HG03108 (cell line): ENCODE measurements at regions not wholly inside any gene's neighbourhood (a gene's known extent, or its start where the extent isn't known, plus 50 kb on each side); places are given as distances from the start of the nearest gene placed in this dataset.

ENCODE experiments used
- ATAC-seq: cut with Tn5 transposase; IDR thresholded peaks from one replicate; pipeline ENCODE4 v1.9.1; 2021; ENCODE audit warnings: moderate library complexity; ENCODE audit not compliant: unreplicated experiment

DNA sequence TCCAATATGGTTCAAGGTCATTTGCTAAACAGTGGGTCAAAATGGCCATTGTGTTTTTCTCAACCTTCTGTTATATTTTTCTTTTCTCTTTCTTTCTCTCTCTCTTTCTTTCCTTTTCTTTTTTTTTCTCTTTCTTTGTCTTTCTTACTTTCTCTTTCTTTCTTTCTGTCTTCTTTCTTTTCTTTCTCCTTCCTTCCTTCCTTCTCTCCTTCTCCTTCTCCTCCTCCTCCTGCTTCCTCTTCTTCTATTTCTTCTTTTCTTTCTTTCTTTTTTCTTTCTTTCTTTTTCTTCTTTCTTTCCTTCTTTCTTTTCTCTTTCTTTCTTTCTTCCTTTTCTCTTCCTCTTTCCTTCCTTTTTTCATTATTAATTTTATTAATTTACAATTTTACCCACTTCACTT lies 619.5 kb downstream of the IRX1 start:
- ATAC-seq = no peak

DNA sequence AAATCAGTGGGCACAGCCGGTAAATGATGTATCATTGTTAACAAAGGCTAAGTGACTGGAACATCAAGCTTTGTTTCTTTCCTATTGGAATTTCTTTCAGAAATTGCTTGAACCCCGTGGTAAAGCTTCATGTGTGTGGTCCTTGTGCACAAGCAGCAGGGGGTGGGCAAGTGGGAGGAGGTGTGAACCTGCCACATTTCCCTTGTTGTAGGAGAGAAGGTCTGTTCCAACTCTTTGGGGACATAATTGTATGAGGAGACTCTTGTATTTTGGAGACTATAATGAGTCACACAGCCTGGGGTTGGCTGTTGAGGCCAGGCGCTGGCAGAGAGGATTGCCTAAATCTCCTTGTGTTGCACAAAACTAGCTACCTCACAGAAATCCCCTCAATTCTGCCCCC lies 620.5 kb downstream of the IRX1 start:
- no peak for ATAC-seq

DNA sequence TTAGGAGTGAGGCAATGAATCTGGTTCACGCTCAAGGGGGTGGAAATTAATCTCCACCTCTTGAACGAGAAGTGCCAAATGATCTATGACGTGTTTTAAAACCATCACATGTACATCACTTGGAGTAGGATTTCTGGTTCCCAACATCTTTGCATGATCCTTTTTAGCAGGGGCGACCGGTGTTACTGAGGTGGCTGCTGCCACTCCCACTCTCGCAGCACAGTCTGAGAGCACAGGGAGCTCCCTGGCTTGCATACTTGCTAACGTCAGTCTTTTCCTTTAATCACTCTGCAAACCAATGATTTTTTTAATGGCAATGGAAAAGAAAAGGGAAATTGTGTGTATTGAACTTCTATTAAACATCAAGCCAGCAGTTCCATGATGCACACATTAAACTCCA lies 624.4 kb downstream of the IRX1 start:
- ATAC-seq = no peak

DNA sequence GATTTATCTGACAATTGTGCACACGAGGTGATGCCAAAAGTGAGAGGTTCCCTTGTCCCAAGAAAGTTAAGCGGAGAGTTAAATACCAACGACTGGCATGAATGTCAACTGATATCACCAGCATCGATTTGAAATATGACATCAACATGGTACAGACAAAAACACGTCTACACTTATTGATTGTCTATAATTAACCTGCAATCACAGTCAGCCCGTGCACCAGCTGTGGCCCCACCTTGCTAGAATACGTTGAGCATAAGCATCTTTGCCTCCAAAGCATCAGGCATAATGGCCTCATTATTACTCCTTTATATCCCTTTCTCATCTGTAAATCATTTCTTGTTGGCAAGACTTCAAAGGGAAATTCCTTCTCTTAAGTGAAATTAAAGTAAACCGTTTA lies 625.4 kb downstream of the IRX1 start:
- ATAC-seq = no peak

DNA sequence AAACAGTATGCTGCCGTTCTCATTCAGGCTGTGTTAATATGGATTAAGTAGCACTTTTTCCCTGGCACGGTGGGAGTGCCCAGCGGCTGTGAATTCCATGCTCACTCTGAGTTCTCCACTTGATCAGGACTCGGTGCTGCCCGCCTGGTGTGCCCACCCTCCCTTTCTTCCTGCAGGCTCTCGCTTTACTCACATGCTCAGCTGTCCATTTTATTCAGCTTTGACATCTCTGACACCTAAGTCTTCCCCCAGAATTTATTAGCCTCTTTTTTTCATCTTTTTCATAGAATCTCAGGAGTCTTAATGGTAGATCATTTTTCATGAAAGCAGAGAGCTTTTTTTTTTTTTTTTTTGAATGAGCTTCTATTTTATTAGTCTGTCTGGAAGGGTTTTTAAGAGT lies 626.5 kb downstream of the IRX1 start:
- ATAC-seq = no peak

DNA sequence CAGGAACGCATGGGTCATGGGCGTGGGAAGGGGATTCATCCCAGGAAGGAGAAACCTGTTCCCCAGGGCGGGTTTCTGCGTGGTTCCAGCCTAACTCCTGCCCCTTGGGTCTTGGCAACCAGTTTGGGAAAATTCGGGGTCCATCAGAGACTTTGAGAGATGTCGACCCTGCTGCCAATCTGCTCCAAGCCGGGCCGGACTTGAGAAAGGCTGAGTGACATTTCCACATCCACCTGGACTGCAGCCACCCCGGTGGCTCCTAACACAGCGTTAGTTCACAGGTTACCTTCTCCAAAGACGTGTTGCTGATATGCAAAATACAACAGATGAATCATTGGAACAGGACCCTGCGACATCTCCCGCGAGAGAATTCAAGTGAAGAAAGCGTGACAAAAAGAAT lies 627.2 kb downstream of the IRX1 start:
- ATAC-seq = no peak

DNA sequence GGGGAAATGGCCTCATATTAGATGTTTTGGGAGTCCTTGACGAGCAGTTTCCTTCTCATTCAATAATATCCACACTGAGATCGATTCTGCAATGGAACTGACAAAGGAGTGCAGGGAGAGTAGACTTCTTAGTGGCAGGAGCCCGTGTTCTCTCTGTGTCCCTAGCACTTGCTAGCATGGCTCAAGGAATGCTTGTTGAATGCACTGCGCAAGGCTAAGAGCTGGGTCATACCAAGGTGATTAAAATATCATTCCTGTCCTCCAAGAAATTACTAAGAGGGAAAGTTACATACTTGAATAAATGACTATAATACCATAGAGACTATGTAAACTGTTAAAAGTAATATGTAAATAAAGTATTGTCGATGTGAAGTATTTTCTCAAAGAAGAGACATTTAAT lies 630.1 kb downstream of the IRX1 start:
- ATAC-seq = no peak

DNA sequence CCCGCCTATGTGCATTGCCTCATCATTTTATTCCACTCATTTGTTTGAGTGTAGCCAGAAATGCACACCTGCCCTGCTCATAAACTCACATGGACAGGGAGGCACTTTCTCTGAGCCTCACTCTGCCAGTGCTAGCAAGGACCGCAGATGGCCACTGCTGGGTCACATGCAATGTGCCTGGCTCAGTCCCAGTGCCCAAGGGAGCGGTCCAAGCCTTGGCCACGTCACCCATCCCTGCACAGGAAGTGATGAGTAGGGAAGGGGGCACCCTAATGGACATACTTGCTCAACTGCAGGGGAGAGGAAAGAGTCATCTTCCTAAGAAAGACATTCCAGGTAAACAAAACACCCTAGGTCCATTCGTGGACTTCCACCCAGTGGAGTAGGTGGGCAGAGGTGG lies 630.9 kb downstream of the IRX1 start:
- no peak for ATAC-seq

DNA sequence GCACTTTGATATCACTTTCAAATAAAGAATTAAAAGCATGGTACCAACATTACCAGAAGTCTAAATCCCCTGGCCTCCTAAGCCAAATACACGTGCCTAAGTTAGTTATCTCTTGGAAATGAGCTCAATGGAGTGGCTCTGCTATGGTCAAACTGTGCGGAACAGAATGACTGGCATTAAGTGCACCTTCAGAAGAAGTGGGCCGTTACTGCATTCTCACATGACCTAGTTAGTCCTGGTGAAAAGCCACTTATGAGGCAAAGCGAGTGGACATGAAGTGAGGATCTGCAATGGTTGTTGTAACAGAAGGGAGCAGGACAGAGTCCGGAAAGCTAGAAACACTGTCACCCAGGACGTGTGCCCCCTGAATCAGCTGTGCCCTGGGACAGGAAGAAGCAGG lies 633.1 kb downstream of the IRX1 start:
- ATAC-seq = no peak

DNA sequence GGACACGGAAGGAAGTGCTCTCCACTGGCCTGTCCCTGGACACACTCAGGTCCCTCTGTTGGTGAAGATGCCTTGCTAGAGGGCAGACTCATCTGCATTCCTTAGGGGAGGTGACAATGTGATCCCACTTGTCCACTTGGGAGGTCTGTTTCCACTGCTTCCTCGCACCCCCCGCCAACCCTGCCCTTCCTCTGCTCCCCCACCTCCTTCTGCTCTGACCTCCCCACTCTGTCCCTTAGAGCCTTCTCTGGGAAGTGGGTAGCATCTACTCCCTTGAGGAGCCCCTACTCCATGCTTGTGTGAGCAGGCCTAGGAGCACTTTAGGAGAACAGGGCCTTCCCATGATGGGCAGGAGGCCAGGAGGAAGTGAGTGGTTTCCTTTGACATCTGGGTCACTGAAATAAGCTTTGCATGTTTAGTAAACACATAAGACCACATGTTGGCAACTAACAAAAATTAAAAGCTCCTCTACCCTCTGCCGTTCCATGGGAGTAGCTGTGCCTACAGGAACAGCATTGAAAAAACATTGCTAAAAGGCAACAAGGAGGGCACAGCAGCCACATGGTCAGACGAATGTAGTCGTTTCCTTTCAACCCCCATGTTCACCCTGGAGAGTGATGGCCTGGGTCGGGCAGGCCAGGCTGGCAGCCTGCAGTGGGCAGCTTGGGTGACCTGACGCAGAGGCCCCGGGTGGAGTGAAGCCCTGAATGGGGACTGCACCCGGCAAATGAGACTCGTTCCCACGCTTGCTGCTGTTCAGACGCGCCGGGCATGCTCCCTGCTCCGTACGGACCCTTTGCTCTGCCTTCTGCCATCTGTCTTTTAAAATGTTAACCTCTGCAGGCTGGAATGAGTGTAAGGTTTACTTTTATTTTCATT lies 634.0 kb downstream of the IRX1 start:
- ATAC-seq = no peak

DNA sequence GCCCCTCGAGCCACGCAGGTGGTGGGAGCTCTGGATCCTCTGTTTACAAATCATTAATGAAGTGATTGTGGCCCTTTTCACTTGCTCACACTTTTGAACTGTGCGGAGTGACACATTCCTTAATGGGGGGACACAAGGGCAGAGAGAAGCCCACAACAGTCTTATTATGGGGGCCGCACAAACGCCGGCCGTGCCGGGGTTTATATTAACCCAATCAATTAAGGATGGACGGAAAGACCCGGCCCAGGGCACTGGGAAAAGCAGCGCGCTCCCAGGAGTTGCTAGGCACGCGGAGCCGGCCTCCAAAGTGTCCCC lies 634.8 kb downstream of the IRX1 start:
- no peak for ATAC-seq

DNA sequence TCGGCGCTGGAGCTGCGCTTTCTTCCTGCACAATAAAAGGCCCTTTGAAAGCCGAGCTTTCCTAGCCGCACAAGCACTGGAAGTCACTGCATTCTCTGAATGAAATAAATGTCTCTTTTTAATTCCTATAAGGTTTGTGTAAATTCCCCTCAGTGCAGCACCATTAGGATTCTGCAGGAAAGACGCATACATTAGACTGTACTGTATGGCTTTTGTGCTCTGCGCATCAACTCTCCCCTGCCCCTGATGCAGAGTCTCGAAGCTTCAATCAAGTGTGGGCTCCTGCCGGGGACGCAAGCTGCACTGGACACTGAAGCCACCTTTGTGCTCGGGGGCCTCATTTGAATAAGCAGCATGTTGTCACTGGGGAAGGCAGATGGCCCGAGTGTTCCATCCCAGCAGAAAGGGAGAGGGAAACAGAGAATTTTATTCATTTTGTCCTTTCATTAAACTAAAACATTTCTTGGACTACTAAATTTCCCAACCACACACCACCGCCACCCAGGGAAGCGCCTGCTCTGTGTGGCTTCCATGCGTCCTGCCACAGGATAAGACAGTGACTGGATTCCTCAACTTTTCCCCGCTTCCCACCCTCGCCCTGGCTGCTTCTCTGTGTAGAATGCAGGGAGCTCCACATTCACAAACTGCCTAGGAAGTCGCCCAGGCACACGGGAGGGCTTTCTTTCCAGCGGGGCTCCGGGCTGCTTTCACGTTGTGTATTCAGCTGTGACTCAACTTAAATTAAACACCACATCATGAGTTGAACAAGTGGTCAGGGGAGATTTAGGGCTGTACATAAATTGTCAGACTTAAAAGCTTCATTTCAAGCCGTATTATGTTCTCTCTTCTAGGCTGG lies 635.4 kb downstream of the IRX1 start:
- ATAC-seq = no peak

DNA sequence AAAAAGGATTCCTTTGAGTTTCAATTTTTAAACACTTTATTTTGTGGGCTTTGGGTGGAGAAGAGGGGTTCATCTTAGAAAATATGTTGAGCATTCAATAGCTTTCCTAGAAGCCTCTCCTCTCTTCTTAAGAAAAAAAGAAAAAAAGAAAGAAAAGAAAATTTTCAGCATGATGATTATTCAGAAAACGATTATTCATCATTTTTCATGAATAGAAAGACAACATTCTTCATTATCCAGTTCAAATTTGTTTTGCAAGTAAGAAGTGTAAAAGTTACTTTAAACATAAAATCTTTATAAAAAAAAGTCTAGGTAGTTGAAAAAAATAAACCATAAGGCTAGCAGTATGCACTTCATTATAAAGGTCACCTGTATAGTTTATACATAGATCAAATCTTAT lies 636.5 kb downstream of the IRX1 start:
- no peak for ATAC-seq

DNA sequence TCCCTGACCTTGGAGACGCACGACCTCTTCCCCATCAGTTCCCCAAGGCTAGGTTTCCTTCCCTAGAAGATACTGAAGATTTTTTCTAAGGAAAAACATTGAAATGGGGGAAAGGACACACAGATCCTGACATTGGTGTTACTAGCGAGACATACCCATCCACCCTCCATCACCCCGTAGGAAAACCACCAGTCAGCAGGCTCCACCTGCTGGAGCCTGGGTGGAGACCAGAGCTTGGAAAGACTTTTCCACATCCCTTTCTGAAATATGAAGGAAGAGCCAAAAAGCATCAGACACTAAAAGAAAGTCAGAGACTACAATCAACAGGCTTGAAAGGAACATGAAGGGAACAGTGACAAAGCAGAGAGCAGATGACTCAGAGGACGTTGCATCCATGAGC lies 638.0 kb downstream of the IRX1 start:
- ATAC-seq = no peak

DNA sequence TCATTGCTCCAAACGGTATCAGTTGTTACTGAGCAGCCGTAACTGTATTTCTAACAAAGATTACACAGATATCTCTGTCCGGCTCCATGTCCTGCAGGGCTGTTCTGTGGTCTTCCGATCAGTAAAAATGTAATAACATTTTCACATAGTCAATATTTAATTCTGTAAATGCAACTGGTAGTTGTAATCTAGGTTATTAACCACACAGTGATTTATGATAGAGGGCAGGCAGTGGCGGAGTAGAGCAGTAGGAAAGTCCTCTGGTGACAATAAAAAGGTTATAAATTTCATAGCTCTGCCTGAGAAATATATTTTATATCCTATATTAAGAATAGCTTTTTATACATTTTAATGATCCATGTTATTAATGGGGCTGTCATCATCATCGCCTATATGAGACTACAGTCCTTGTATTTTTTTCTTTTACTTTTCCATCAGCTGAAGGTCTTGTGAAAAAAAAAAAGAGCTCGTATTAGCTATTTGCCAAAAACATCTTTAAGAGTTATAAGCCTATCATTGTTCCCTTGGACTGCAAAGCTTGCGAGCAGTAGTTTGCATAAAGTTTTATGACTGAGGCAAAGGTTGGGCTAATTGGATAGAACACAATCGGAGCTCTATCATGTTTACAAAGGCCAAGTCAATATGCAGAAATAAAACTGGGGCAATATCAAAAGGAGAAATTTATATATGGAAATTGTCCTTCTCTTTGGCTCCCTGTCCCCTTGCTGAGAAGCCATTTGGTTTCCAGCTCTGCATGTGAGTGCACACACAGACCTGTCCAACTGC lies 648.0 kb downstream of the IRX1 start:
- no peak for ATAC-seq

DNA sequence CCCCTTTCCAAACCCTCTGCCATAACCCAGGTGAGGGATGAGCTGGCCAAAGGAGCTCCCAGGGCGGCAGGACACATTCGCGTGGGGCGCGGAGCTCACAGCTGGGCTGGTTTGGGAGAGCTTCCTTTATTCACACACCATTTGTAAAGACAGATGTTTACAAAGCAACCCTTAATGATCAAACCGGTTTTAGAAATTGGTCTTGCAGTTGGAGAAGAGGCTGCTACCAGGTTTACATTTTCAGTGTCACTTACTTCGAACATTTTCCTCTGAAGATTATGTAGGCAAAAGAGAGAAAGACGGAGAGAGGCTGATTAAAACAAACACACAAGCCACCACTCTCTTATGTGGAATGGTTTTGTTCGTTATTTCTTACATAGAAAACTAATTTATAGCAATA lies 648.7 kb downstream of the IRX1 start:
- no peak for ATAC-seq

DNA sequence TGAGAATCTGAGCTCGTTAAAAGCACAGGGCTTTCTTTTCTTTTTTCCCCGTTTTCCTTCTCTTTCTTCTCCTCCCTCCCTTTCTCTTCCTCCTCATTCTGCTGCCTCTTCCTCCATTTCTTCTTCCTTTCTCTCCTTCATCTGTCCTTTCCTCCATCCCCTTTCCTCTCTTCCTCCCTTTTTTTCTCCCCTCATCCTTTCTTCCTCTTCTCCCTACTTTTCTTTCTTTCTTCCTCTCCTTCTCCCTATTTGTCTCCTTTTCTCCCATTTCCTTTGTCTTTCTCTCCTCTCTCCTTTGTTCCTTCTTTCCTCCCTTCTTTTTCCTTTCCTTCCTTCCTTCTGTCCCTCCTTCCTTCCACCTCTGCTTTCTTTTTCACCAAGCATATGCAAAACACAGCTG lies 649.4 kb downstream of the IRX1 start:
- ATAC-seq = no peak

DNA sequence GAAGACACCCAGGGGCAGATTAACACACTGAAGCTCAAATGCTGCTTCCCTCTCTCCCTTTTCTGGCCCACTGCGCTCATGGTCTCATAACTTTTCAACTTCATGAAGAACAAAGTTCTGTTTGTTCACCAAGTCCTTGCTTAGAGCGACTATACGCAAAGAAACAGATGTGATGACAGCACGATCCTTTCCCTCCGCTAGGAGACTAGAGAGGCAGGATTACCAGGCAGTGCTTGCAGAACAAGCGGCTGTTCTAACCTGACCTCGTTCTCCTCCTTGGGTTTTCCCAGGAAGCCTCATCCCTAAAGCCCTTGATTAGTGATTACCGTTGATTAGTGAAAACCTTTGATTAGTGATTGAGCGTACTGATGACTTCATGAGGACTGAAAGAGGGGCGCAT lies 649.9 kb downstream of the IRX1 start:
- no peak for ATAC-seq

DNA sequence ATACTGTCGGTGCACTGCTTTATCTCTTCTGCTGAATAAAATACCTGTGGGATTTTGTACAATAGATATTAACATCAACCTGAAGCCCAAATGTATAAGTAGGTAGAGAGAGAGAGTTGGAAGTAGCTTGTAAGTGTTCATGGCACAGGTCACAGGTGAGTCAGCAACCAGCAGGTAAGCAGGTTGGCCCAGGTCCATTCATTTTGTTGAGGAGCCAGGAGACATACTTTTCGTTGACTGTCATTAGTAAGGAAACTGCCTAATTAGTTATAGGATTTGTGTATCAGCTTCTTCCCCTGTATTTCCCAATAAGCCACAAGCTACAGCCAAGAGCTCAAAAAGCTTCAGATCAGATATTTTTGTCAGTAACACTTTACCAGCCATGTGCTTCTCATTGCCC lies 650.8 kb downstream of the IRX1 start:
- no peak for ATAC-seq

DNA sequence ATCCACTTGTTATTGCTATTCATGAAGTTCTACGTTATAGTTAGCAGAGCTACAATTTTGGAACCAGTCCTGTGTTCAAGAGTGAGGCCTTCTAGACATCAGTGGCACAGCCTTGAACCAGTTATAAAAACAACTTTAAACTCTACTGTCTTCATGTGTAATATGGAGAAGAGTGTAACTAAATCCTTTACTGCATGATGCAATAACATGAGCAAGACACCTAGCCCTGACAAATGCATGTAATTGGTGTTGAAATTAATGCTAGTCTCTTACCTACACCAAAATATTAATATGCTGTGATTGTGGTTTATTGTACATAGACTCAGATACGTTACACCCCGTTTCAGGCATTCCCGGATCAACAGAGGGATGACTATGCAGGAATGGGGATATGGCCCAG lies 654.6 kb downstream of the IRX1 start:
- ATAC-seq = no peak

DNA sequence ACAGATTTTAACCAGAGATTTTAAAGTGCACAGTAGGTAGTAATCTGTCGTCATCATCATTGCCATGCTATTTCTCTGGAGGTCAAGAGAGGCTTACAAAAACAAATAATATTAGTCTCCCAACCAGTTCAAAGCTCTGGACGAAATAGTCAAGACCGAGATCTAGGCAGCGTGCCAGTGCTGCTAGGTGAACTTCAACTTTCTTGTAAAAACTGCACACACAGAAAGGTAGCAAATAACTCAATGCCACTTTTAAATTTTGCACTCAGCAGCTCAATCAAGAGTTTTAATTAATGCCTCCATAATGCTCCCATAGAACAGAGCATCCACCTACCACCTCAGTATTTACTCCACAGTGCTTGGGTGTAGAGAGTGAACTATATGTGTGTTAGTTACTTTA lies 656.8 kb downstream of the IRX1 start:
- ATAC-seq = no peak

DNA sequence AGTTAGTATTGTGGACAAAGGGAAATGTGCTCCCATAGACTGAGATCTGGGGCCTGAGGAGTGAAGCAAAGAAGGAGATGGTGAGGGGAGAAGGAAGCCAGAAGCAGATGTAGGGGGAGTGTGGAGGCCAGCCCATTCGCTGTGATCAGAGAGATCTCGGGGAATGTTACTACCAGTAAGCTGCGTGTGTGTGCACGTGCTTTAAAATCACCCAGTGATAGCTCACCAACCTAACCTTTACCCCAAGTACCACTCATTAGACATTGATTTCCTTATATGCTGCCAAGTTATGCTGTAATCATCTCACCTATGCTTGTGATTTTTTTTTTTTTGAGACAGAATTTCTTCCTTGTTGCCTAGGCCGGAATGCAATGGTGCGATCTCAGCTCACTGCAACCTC lies 659.1 kb downstream of the IRX1 start:
- no peak for ATAC-seq
